Osteoblast (primary cell): ENCODE measurements at regions not wholly inside any gene's neighbourhood (a gene's known extent, or its start where the extent isn't known, plus 50 kb on each side); places are given as distances from the start of the nearest gene placed in this dataset.

ENCODE experiments used
- DNase-seq: peaks from one replicate; pipeline ENCODE4 v3.0.0; 2011; ENCODE audit warnings: low spot score, mixed read lengths; ENCODE audit not compliant: insufficient read length; ENCODE audit errors: missing footprints
- H2AFZ ChIP-seq: 2 replicates; pipeline ENCODE4 v1.6.0; 2011; ENCODE audit warnings: mild to moderate bottlenecking, low read length
- H3K27ac ChIP-seq: 2 replicates; pipeline ENCODE4 v1.5.1; 2011; ENCODE audit warnings: mild to moderate bottlenecking, low read depth, low read length, moderate library complexity
- H3K27me3 ChIP-seq: 2 replicates; pipeline ENCODE4 v1.6.0; 2012; ENCODE audit warnings: mild to moderate bottlenecking, control low read depth, inconsistent platforms, low read length, moderate library complexity; ENCODE audit not compliant: insufficient read depth
- H3K36me3 ChIP-seq: 2 replicates; pipeline ENCODE4 v1.5.1; 2011; ENCODE audit warnings: mild to moderate bottlenecking, low read length, control low read depth, moderate library complexity; ENCODE audit not compliant: insufficient read depth
- H3K4me1 ChIP-seq: 2 replicates; pipeline ENCODE4 v1.5.1; 2011; ENCODE audit warnings: mild to moderate bottlenecking, low read length, control low read depth, moderate library complexity; ENCODE audit not compliant: insufficient read depth
- H3K4me2 ChIP-seq: 2 replicates; pipeline ENCODE4 v1.6.0; 2011; ENCODE audit warnings: mild to moderate bottlenecking, low read length; ENCODE audit not compliant: insufficient read depth
- H3K4me3 ChIP-seq: fragments of 200-600 bp; sonication (generic); 3 replicates; pipeline ENCODE4 v1.5.1; 2012; ENCODE audit warnings: mild to moderate bottlenecking, low read length, inconsistent platforms; ENCODE audit not compliant: insufficient read depth
- H3K79me2 ChIP-seq: 2 replicates; pipeline ENCODE4 v1.6.0; 2012; ENCODE audit warnings: mild to moderate bottlenecking, low read length, control low read depth, inconsistent platforms; ENCODE audit not compliant: insufficient read depth
- H3K9me3 ChIP-seq: 2 replicates; pipeline ENCODE4 v1.5.1; 2011; ENCODE audit warnings: low read depth, low read length, control low read depth
- H4K20me1 ChIP-seq: 2 replicates; pipeline ENCODE4 v1.6.0; 2012; ENCODE audit warnings: mild to moderate bottlenecking, low read length, control low read depth; ENCODE audit not compliant: insufficient read depth
- TF ChIP-seq, protein P1 (sequence below): IDR thresholded peaks from 2 replicates; pipeline ENCODE4 v1.5.1; 2011; ENCODE audit warnings: mild to moderate bottlenecking, low read depth, low read length, moderate library complexity; ENCODE audit errors: extremely low read depth

DNA sequence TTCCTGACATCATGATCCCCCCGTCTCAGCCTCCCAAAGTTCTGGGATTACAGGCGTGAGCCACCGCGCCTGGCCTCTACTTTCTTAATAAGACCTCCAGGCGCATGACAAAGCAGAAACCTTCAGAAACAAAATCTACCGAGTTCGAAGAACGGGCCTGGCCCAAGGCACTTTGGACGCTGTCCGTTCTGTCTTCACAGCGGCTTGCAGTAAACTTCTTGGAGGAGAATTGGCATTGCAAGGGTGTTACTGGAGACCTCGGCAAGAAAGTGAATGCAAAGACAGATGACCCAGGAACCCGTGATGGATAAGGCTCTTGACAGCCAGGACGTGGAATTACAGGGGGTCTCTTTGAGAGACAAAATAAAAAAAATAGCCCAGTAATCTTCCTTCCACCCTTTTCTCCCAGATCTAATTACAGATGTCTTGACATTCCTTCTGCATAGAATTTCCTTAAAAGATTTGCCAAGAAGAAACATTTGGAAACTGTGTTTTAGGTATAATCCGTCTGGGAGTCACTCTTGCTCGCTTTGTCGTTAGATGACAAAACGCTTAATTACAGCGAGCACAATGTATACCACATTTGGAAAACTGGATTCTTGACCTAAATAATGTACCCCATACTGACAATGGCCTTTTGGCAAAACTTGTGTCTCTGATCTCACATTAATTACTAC lies 83.2 kb upstream of the TBX3 start:
- H3K9me3 ChIP-seq: no peaks in the 10 kb centered on the region
- no peaks in the 10 kb centered on the region for H3K36me3 ChIP-seq
- no peaks in the 10 kb centered on the region for H3K4me1 ChIP-seq
- no peaks in the 10 kb centered on the region for H3K79me2 ChIP-seq
- H3K4me2 ChIP-seq: no peak overlapping the region
- no peak overlapping the region for H3K4me3 ChIP-seq
- H2AFZ ChIP-seq: no peak overlapping the region
- H4K20me1 ChIP-seq: no peaks in the 10 kb centered on the region
- no peaks in the 10 kb centered on the region for H3K27me3 ChIP-seq
- TF ChIP-seq, protein P1, sequence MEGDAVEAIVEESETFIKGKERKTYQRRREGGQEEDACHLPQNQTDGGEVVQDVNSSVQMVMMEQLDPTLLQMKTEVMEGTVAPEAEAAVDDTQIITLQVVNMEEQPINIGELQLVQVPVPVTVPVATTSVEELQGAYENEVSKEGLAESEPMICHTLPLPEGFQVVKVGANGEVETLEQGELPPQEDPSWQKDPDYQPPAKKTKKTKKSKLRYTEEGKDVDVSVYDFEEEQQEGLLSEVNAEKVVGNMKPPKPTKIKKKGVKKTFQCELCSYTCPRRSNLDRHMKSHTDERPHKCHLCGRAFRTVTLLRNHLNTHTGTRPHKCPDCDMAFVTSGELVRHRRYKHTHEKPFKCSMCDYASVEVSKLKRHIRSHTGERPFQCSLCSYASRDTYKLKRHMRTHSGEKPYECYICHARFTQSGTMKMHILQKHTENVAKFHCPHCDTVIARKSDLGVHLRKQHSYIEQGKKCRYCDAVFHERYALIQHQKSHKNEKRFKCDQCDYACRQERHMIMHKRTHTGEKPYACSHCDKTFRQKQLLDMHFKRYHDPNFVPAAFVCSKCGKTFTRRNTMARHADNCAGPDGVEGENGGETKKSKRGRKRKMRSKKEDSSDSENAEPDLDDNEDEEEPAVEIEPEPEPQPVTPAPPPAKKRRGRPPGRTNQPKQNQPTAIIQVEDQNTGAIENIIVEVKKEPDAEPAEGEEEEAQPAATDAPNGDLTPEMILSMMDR: no peak
- H3K27ac ChIP-seq: no peak overlapping the region
- no peak for DNase-seq

DNA sequence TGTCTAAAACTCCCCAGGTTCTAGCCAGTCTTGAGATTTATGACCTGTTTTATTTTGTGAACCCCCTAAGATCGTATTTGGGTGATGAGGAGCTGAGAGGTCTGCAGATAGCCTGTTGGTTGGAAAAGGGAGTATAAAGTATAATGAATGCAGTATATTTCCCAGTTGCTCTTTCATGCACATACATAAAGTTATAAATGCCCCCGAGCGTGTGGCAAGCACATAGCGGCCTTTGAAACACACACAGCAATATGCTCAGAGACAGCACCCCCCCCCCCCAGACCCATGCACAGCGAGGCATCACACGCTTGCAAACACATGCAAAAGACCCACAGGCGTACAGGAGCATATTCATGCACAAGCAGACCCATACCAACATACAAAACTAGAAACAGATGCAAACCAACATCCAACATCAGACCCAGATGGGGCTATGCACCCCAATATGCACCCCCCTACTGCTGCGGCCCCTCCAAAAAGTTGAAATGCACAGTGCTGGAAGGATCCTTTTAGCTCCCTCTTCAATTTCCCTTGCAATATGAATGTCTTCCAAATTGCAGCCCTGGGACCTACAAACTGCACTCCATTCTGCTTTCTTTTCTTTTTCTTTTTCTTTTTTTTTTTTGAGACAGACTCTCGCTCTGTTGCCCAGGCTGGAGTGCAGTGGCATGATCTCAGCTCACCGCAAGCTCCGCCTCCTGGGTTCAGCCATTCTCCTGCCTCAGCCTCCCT lies 82.2 kb upstream of the TBX3 start:
- no peaks in the 10 kb centered on the region for H3K36me3 ChIP-seq
- no peak overlapping the region for H3K4me3 ChIP-seq
- H4K20me1 ChIP-seq: no peaks in the 10 kb centered on the region
- no peak for DNase-seq
- H3K79me2 ChIP-seq: no peaks in the 10 kb centered on the region
- H3K4me1 ChIP-seq: no peaks in the 10 kb centered on the region
- H3K27ac ChIP-seq: no peak overlapping the region
- H3K9me3 ChIP-seq: no peaks in the 10 kb centered on the region
- TF ChIP-seq, protein P1: no peak
- H2AFZ ChIP-seq: no peak overlapping the region
- no peaks in the 10 kb centered on the region for H3K27me3 ChIP-seq
- no peak overlapping the region for H3K4me2 ChIP-seq

DNA sequence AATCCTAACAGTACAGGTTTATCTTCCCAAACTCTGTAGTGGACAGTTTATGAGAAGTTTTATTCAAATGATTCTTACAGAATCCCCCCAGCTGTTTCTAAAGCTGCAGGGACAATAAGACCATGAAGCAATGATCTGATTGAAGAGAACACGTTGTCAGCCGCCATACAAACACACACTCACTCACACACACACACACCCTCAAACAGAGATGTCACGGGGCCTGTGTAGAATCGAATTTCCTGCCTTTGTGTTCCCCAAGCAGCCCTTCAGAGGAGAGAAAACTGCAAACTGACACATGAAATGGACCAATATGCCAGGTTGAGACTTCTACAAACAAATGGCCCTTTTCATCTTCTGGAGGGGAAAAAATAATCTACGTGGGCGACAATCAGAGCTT lies 80.5 kb upstream of the TBX3 start:
- Histone ChIP-seq H3K36me3 (no peaks in the 10 kb centered on the region), H3K4me2 (no peak overlapping the region), H3K4me3 (no peak overlapping the region), H3K9me3 (no peaks in the 10 kb centered on the region), H3K27ac (no peak overlapping the region), H4K20me1 (no peaks in the 10 kb centered on the region), H2AFZ (no peak overlapping the region), H3K27me3 (no peaks in the 10 kb centered on the region), H3K4me1 (no peaks in the 10 kb centered on the region), H3K79me2 (no peaks in the 10 kb centered on the region)
- no peak for DNase-seq
- TF ChIP-seq, protein P1: no peak

DNA sequence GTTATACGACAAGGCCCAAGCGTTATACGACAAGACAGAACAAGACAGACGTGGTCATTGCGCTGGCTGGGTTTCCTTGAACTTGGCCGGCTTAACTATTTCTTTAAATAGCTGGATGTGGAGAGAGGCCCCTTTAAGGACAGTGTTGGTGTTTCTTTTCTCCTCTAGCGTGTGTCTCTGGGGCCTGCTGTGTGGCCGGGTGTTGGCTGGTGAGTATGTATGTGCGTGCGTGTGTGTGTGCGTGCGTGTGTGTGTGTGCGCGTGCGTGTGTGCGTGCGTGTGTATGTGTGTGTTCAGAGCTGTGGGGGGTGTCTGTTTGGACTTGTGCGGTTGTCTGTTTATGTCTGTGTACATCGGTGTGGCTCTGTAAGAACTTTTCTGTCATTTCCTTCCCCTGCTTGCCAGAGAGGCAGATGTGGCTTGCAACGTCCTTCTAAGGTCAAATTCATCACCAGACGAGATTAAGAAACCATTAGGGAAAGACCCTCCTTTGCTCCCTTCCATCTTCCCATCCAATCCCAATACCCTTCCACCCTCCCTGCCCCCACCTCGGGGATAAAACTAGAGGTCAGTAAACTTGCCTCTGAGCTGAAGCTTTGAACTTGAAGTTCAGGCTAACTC lies 78.6 kb upstream of the TBX3 start:
- Histone ChIP-seq H2AFZ (peak overlapping the region; percentile 58), H3K4me2 (peak overlapping the region; percentile 47), H3K4me1 (no peaks in the 10 kb centered on the region), H3K36me3 (no peaks in the 10 kb centered on the region), H3K4me3 (no peak overlapping the region), H3K9me3 (no peaks in the 10 kb centered on the region), H3K27me3 (no peaks in the 10 kb centered on the region), H3K79me2 (no peaks in the 10 kb centered on the region), H4K20me1 (no peaks in the 10 kb centered on the region), H3K27ac (no peak overlapping the region)
- TF ChIP-seq, protein P1: no peak
- no peak for DNase-seq
